HTR-8/SVneo (cell line): ENCODE measurements at regions not wholly inside any gene's neighbourhood (a gene's known extent, or its start where the extent isn't known, plus 50 kb on each side); places are given as distances from the start of the nearest gene placed in this dataset.

Source experiments
- DNase-seq: peaks from one replicate; pipeline ENCODE4 v3.0.0; 2011; ENCODE audit warnings: low spot score, mixed read lengths; ENCODE audit not compliant: insufficient read length
- FAIRE-seq: peaks from 2 replicates; lab custom pipeline; 2011; peaks lifted over from hg19 to GRCh38; lab: Jason Lieb, UNC

GRCh38 chr2:21585881-21586280, 462.1 kb downstream of the TDRD15 start:
- no peak for DNase-seq
- no peak for FAIRE-seq

GRCh38 chr2:21590026-21590690, 466.4 kb downstream of the TDRD15 start:
- FAIRE-seq: no peak
- DNase-seq: no peak

GRCh38 chr2:21591926-21592325, 468.2 kb downstream of the TDRD15 start:
- FAIRE-seq: no peak
- DNase-seq: no peak

GRCh38 chr2:21599417-21599816, 475.6 kb downstream of the TDRD15 start:
- FAIRE-seq: no peak
- DNase-seq: no peak

GRCh38 chr2:21602789-21603188, 479.0 kb downstream of the TDRD15 start:
- FAIRE-seq (no peak), DNase-seq (no peak)

- FAIRE-seq (no peak), DNase-seq (no peak)
Observed at GRCh38 chr2:21607572-21607971, 483.8 kb downstream of the TDRD15 start.

GRCh38 chr2:21610304-21610703, 486.5 kb downstream of the TDRD15 start:
- FAIRE-seq: peak; percentile 4

GRCh38 chr2:21617885-21618434, 494.2 kb downstream of the TDRD15 start:
- DNase-seq (no peak), FAIRE-seq (no peak)

More at GRCh38 chr2:21610304-21610703, 486.5 kb downstream of the TDRD15 start:
- DNase-seq: no peak

- FAIRE-seq (no peak), DNase-seq (no peak)
Observed at GRCh38 chr2:21620771-21621170, 497.0 kb downstream of the TDRD15 start.

- no peak for FAIRE-seq
- DNase-seq: no peak
Observed at GRCh38 chr2:21627938-21628337, 504.2 kb downstream of the TDRD15 start.

GRCh38 chr2:21633015-21633414, 509.2 kb downstream of the TDRD15 start:
- DNase-seq (no peak), FAIRE-seq (peak; percentile 60)

GRCh38 chr2:21633466-21633865, 509.7 kb downstream of the TDRD15 start:
- FAIRE-seq: peak; percentile 23
- DNase-seq: no peak

- FAIRE-seq (no peak), DNase-seq (no peak)
Observed at GRCh38 chr2:21633911-21634310, 510.1 kb downstream of the TDRD15 start.

GRCh38 chr2:21640046-21640445, 516.3 kb downstream of the TDRD15 start:
- DNase-seq (no peak), FAIRE-seq (no peak)

GRCh38 chr2:21642647-21643046, 518.9 kb downstream of the TDRD15 start:
- FAIRE-seq: no peak
- DNase-seq: no peak

- DNase-seq (peak; percentile 26), FAIRE-seq (peak; percentile 51)
Observed at GRCh38 chr2:21643180-21643579, 519.4 kb downstream of the TDRD15 start.

GRCh38 chr2:21644266-21644665, 520.5 kb downstream of the TDRD15 start:
- no peak for DNase-seq
- no peak for FAIRE-seq

GRCh38 chr2:21646345-21646744, 522.6 kb downstream of the TDRD15 start:
- peak; percentile 33 for FAIRE-seq
- DNase-seq: no peak

- DNase-seq: peak; percentile 29
- FAIRE-seq: peak; percentile 31
Observed at GRCh38 chr2:21650569-21650968, 526.8 kb downstream of the TDRD15 start.

- DNase-seq: no peak
- no peak for FAIRE-seq
Observed at GRCh38 chr2:21655136-21655535, 531.4 kb downstream of the TDRD15 start.

- no peak for DNase-seq
- FAIRE-seq: no peak
Observed at GRCh38 chr2:21656330-21657075, 532.7 kb downstream of the TDRD15 start.
